Heart left ventricle (tissue), 13 donors: ENCODE measurements at regions not wholly inside any gene's neighbourhood (a gene's known extent, or its start where the extent isn't known, plus 50 kb on each side); places are given as distances from the start of the nearest gene placed in this dataset.
"Not testable (repeated sequence)": the region's sequence is repeated elsewhere in the genome, so short reads cannot be mapped to it uniquely, and the experiment has no call there.

ENCODE experiments used
- POLR2A ChIP-seq, 2 donors: fragments of 450-650 bp; IDR thresholded peaks; one replicate each; pipeline ENCODE4 v1.6.1; 2017; ENCODE audit warnings: antibody characterized with exemption in 2 of 2, mild to moderate bottlenecking in 2 of 2, moderate library complexity in 2 of 2
- TF ChIP-seq, protein P1 (sequence below), 12 donors: fragments of 200-600 bp; sonication (generic) in 4 of 12; IDR thresholded peaks; one replicate each; pipeline versions ENCODE4 v1.5.0 to v1.8.0; 2018 to 2022; ENCODE audit warnings: antibody characterized with exemption in 12 of 12, mild to moderate bottlenecking in 5 of 12
- donor health status: ischemic (EF 13 %, LVEDD 7.1; RV severe dilation, severe dysfunction).
- donor health status: DM: no; HTN: yes; CAD: no.
- donor health status: DM: no; HTN: no; CAD: no.
- donor health status: ischemic (EF 25% LVEDD 6.9; RV normal size, moderate dysfunction).
- donor health status: ischemic (EF 25% LVEDD 5.7; RV mildly dilated, moderate dysfunction).
- donor health status: ischemic (EF 35%, LVEDD 5.7; RV mildly dilated, moderate dysfunction).
- donor health status: nonischemic (EF 11% LVEDD 7.7; RV severe dilation, severe dysfunction).
- donor health status: DM: yes; HTN: yes; CAD: no.
- donor health status: PGD.
- donor health status: ischemic (EF 29% LVEDD 5.4; RV normal size, mild dysfunction).
- donor health status: nonischemic (EF 23%, LVEDD 6.1; RV moderate dilation, normal function).

- TF ChIP-seq, protein P1, sequence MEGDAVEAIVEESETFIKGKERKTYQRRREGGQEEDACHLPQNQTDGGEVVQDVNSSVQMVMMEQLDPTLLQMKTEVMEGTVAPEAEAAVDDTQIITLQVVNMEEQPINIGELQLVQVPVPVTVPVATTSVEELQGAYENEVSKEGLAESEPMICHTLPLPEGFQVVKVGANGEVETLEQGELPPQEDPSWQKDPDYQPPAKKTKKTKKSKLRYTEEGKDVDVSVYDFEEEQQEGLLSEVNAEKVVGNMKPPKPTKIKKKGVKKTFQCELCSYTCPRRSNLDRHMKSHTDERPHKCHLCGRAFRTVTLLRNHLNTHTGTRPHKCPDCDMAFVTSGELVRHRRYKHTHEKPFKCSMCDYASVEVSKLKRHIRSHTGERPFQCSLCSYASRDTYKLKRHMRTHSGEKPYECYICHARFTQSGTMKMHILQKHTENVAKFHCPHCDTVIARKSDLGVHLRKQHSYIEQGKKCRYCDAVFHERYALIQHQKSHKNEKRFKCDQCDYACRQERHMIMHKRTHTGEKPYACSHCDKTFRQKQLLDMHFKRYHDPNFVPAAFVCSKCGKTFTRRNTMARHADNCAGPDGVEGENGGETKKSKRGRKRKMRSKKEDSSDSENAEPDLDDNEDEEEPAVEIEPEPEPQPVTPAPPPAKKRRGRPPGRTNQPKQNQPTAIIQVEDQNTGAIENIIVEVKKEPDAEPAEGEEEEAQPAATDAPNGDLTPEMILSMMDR (IDR thresholded peaks at IDR 0.05), result not testable (repeated sequence)
- TF ChIP-seq POLR2A (IDR thresholded peaks at IDR 0.05), result not testable (repeated sequence)
These were observed 507.4 kb downstream of the TP53TG3F start for GRCh38 chr16:33966855-33967254.
